ENCODE measurements at regions not wholly inside any gene's neighbourhood (a gene's known extent, or its start where the extent isn't known, plus 50 kb on each side); places are given as distances from the start of the nearest gene placed in this dataset.

DNA sequence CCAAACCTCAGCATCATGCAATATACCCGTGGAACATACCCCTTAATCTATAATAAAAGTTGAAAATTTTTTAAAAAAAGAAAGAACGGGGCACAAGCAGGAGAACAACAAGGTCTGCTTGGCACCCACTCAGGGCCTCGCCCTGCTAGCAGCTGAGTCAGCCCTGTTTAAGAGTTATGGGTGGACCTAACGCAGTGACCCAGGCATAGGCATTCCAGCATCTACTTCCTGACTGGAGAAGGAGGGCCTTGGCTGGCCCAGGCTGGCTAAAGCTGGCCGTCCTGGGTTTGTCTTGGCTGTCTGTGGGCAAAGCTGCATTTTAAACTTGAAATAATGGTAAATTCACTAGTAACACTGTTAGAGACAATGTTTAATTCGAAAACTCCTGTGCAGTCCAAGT lies 236.7 kb upstream of the PGRMC2 start:
- DNase-seq: no peak

DNA sequence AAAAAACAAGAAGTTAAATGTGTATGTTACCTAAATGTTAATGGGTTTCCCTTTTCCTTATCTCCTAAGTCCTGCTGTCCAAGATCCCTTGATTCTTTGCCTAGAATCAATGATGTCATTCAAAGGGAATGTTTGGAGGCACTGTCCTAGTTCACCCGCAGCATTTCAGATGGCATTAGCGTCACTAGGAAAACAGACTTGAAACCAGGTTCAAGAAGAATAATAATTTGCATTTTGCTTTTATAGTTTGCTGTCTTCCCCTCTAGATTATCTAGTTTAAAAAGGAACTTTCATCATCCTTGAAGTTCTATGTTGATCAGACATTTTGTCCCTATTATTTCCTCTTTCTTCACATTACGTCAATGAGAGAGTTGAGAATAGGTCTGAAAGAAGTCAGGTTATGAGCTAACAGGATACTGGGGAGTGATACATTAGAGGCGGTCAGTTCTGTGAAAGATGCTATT lies 234.1 kb upstream of the PGRMC2 start:
- no peak for DNase-seq

DNA sequence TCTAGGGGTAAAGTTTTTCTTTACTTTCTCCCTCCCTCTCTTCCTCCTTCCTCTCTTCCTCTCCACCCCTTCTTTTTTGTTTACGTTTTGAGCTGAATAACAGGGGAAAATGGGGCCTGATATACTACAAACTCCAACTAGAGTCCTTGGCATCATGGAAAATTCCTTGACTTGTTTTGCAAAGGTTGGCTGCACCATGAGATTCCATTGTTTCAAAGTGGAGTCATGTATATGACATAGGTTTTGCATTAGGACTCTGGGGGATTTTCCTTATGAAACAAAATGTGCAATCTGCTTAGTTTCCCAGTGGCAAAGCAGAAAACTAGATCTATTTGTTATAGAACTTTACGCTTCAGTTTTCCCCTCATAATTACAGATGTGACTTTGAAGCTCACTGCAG lies 233.5 kb upstream of the PGRMC2 start:
- DNase-seq: no peak

DNA sequence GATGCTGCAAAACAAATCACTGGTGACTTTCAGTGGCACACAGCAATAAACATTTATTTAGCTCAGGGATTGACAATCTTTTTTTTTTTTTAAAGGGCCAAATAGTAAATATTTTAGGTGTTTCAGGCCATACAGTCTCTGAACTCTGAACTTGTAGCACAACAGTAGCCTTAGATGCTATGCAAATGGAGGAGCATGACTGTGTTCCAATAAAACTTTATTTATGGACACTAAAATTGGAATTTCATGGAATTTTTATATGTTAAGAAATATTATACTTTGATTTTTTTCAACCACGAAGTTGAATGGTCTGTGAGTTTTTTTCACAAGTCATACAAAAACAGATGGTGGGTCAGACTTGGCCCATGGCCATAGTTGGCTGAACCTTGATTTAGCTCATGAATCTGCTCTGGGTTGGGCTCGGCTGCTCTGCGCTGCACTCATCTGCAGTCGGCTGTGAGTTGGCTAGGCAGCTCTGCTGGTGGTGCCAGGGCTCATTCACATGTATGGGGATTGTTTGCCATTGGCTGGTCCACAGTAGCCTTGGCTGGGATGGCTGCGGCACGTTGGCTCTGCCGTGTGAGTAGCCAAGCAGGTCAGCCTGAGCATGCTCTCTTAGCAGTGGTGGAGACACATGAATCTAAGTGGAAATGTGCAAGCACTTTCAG lies 231.7 kb upstream of the PGRMC2 start:
- no peak for DNase-seq

DNA sequence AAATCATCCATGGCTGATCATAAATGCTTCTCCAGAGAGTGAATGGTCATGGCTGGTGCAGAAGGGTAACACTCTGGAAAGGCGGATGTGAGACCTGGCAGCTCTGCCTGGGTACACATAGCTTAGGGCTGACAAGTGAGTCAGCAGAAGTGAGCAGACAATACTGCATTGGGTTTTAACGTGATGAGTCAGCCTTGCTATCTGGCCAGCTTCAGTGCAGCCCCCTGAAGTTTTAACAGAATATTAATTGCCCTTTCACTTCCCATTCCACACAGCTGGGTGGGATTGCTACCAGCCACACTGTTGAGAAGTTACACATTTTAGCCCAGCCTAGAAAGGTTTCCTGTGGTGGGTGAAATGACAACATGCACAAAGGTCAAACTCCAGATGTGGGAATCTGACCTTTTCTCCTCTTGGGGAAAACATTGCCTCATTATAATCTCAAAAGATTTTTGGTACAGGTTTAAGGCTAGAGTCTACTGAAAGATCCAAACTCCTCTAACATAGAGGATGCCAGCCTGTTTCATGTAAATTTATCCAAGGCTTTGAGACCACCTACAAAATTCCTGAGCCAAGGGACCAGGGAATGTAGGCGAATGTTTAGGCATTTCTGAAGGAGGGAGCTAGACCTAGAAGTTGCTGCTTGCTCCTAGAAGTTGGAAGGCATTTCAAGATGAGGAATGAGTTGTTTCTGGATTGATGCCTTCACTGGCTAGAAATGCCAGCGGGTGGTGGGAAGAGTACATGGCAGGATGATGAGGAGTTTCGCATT lies 230.3 kb upstream of the PGRMC2 start:
- DNase-seq: peak; percentile 1

DNA sequence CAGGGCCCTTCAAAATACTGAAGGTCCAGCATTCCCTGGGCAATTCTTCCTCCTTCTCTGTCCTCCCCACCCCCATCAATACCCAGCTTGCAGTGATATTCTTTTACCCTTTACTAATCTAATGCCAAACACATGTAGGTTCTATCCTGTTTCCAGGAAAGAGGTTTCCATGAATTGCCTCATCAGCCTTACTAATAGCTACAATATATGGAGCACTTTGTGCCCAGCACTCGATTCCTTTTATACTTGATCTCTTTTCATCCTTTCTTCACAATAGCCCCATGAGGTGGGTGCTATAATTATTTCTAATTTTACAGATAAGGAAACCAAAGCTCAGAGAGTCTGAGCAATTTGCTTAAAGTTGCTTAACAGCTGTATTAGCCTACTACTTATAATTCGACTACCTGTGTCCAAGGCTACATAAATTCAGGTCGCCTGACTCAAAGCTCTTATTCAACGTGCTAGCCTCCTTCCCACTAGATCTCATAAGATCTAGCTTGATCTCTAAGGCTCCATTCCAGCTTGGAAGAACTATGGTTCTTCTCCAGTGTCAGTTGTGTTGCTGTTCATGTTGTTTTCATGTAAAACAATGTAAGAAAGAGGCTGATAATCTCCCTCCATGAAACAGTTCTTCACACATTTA lies 229.6 kb upstream of the PGRMC2 start:
- DNase-seq: no peak

DNA sequence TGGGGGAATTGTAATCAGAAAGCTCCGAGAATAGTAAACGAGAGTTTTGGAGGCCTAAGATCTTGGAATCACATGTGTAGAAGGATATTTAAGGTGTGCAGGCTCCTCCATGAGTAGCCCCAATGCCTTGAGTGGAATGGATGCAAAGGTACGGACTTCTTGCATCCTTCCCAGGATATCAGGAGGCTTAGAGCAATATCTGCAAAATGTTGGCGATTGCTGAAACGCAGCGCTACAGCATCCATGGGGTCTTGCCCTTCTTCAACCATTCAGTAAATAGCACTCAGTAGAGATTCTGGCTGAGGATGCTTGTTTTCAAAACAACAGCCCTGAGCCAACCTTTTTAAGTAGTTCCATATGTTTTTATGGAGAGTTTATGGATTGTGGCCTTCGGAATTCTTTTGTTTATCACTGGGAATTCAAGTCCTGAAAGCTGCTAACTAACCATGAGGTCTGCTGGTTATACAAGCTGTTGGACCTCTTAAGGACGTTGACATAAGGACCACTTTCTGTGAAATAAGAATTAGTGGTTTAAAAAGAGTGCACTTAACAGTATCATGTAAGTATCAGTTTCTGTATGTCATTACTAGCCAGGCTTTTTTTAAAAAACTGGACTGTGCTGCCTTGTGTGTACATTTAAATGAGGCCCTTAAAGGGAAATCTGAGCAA lies 228.8 kb upstream of the PGRMC2 start:
- DNase-seq: no peak

DNA sequence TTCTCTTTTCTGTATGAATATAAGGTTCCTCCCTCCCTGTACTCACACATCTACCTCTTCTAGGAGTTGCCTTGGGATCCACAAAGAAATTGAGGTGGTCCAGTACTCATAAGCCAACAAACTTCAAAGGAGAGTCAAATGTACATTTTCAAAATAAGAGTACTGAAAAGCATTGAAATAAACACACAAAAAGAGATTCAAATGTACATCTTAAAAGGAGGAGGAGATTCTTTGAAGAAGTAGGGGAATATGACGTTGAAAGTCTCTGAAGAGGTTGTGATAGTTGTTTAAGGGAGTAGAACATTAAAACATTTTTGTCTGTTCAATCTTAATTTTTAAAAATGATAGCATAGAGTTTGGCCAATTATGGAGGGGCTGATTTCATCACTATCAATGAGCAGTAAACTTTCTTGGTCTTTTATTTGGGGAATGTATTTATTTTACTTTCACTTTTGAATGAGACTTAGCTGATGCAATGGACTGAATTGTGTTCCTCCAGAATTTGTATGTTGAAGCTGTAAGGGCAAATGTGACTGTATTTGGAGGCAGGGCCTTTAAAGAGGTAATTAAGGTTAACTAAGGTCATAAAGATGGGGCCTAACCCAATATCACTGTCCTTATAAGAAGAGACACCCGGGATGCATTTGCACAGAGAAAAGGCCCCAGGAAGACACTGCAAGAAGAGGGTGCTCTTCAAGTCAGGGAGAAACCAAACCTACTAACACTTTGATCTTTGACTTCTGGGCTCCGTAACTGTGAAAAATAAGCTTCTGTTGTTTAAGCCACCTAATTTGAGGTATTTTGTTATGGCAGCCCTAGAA lies 226.3 kb upstream of the PGRMC2 start:
- DNase-seq: no peak

DNA sequence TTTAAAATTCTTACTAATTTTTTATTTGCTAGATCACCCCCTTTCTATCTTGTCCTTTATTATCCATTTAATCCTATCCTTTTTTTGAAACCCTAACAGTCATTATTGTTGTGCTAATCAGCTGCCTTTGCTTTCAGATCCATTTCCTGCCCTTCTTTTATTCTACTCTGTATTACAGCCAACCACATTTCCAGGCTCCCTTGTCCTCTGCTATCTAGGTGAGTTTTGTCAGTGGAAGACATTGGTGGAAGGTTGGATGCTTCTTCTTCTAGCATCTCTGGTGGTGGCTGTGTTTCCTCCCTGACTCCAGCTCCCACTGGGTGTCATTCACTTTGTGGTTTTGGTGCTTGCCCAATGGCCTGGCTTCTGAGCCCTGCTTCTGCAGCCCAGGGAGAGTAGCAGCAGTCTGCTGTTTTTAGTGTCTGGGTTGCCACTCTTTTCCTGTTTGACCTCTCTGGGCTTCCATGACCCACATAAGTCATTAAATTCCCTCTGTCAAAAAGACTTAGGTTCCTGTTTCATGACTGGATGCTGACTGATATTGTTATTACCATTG lies 225.2 kb upstream of the PGRMC2 start:
- no peak for DNase-seq

DNA sequence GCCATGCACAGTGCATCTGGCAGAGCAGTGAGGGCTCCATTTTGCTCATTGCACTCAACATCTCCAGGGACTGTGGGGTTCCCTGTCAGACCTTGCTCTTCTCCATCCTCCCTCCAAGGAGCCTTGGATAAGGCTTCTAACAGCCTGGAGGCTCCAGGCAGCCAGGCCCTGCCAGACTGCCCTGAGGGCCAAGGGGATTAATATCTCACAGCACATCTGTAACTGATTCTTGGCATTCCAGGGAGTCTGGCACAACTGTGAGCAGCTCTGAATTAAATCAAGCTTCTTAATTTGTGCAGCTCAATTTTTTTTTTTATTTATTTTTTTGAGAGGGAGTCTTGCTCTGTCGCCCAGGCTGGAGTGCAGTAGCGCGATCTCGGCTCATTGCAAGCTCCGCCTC lies 224.5 kb upstream of the PGRMC2 start:
- DNase-seq: no peak

DNA sequence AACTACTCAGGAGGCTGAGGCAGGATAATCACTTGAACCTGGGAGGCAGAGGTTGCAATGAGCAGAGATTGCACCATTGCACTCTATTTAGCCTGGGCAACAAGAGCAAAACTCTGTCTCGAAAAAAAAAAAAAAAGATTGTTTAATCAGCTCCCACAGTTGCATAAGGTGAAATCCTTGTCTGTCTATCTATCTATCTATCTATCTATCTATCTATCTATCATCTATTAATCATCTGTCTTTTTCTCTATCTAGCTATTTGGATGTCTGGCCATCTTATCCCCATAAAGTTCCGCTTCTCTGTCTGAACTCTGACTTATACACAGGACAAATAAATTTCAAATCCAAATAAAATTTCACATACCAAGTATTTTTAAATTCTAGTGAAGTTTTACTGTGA lies 223.2 kb upstream of the PGRMC2 start:
- DNase-seq: no peak

DNA sequence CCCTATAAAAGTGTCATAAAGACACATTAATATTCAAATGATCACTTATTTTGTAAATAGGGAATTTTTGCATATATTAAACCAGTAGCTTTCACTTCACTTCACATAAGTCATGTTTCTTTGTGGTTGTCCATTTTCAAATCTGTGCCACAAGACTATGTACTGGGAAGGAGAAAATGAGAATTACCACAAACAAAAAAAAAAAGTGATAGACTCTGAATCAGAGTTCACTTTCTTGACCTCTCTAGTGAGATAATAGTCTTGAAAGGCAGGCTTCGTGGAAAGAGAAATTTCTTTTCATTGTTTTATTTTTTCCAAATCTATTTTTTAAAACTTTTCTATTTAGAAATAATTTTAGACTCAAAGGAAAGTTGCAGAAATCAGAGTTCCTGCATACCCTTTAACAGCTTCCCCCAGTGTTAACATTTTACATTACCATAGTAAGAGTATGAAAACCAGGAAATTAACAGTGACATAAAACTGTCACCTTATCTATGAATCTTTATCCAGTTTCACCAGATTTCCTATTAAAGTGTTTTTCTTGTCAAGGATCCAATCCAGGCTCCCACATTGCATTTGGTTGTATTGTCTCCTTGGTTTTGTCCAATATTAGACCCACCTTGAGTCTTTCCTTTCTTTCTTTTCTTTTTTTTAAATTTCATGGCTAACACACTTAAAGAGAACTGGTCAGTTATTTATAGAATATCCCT lies 215.4 kb upstream of the PGRMC2 start:
- DNase-seq: no peak

DNA sequence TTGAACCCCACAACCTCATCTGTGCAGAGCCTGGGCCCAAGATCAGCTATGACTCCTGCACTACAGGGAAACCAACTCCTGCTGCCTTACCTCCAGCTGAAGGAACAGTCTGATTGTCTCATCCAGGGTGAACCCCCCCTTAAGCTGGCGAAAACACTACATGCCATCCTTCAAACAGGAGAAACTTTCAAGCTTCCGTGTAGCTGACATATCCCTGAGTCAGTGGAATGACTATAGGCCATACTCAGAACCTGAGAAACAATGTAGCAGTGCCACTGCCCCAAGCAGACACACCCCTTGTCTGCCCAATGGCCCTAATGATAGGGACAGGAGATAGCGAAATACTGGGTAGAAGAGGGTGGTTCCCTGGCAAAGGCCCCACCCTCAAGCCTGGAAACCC lies 213.6 kb upstream of the PGRMC2 start:
- no peak for DNase-seq

DNA sequence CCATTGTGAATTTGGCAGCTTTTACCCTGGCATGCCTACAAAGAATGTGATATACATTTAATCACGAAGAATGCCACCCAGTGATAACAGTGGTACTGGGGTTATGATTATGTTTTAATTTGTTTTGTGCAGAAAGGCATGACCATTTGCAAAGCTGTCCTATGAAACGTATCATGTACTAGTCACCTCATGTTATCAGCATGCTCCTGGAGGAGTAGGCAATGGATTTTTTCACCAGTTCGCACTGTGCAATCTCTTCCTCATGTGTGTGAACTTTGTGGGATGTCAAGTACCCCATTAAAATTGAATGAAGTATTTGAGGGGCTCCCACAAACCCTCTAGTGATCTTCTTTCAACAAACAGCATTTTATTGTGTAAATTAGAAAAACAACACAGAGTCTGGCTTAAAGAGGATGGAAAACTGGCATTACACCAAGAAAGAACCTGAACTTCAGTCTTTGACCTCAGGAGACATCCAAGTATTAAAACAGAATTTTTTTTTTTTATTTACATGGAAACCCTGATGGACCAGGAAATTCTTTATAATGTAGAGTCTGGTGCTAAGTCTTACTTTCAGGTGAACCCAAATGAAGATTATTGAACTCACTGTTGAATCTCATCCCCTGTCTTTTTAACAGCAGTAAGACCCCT lies 200.6 kb upstream of the PGRMC2 start:
- DNase-seq: no peak

DNA sequence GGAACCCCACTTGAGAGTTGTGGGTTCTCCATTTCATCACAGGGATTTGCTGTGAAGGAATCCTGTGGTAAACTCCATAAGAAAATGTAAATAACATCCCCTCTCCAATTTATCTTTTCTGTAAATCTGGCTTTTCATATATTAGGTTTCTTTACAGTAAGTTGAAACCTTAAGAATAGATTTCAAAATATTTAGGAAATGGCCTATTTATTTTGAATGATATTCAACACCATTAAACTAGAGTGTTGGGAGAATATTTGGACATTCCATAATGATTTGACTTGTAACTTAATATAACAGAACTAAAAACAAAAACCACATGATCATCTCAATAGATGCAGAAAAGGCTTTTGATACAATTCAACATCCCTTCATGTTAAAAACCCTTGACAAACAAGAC lies 197.3 kb upstream of the PGRMC2 start:
- no peak for DNase-seq

DNA sequence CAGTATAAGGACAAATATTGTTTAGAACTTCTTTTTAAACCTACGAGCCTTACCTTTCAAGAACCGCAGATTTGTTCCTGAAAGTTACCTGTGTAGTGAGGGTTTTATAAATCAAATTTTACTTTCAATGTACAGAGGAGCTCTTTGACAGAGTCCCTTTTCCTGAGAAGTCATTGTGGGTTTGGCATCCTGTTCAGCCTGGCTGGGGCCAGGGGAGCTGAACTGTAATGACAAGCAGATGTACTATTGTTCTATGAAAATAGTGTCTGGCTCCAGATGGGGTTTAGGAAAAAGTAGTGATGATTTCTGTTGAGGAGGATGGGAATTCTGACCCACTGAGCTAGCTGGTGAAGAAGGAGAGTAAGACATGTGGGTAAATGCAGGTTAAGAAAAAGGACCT lies 196.2 kb upstream of the PGRMC2 start:
- no peak for DNase-seq

DNA sequence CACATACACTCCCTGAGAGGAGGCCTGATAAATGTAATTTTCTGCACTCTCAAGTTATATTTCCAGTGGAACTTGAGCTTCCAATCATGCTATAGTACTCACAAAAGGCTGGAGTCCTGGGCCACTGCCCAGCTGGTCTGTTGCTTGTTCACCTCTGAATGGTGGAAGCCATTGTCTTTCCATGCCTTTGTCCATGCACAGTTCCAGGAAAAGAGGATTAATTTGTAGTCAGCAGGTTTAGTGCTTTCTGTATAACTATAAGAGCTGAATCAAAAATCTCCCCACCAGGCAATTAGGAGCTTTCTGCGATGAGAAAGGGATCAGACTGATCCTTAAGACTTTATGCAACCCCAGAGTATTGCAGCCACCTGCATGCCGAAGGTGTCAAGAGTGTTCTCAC lies 195.4 kb upstream of the PGRMC2 start:
- no peak for DNase-seq

DNA sequence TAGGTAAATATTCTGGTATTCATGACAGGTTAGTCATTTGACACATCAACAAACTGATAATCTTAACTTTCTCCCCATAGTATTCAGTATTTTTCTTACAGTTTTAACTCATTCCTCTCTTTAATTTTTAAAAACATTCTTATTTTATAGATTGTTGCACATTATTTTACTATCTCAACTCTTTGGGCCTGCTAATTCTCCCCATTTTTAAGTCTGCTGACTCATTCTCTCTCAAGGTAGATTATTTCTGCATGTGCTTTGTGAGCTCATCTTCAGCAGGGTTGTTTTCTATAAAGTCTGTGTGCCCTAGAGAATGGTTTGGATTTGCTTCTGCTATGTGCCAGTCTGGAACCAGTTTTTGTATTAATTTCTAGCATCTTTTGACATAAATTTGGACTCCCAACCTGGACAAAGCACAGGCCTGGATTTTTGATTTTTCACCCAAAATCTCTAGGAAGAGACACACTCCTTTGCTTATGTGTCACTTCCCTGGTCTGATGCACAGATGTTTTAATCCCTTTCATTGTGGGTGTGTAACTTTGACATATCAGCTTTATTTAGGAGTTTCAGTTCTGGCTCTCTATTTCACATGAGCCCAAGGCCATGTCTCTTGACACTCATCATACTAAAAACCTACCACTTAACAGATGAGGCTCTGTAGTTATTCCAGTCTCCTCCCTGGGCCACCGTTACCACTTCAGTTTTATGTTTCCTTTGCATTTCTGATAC lies 194.3 kb upstream of the PGRMC2 start:
- DNase-seq: no peak

DNA sequence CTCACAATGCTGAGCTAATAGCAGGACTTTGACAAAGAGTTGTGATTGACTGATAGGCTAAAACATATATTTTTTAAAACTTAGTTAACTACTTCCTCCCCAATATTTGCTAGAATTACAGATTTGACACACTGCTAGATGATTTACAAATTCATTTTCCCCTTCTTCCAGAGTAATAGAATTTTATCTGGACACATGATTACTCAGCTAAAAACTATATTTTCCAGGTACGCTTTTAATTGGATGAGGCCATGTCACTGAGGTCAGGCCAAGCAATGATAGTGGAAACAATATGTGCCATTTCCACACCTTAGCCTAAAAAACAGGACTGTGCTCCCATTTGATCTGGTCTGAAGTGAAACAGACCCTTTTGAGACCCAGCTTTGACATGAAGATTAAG lies 193.3 kb upstream of the PGRMC2 start:
- DNase-seq: no peak

DNA sequence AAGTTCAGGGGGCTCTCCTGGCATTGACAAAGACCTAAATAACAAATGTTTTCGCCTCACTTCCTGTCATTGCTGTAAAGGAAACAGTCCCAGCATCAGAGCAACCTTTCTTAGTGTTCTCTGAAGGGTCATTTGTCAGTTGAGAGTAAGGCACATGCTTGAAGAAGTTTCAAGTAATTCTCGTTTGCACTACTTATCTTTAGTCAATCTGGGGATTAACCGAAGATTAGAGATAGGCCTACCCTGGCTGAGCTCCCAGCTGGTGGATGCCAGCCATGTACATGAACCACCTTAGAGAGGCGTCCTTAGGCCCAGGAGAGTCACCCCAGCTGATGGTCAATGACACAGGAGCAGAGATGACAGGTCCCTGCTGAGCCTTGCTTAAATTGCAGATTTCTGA lies 189.9 kb upstream of the PGRMC2 start:
- DNase-seq: no peak

DNA sequence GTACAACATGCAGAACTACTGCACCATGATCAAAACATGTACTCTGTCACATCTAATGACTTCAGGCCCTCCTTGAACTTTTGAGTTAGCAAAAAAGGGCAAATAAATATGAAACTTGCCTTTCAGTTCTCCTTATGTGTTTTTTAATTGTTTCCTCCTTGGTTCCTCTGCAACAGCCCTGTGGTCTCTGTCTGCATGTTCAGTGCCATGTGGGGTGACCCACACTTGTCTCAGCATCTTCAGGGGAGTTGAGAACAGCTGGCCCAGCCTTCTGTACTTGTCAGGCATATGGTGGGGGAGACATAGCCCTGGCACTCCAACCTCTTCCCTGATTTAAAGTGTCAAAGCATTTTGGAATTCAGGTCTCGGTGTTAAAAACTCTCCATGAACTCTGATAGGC lies 188.0 kb upstream of the PGRMC2 start:
- DNase-seq: no peak

Data from GF-D8 (cell line).